ENCODE measurements at regions not wholly inside any gene's neighbourhood (a gene's known extent, or its start where the extent isn't known, plus 50 kb on each side); places are given as distances from the start of the nearest gene placed in this dataset.

DNA sequence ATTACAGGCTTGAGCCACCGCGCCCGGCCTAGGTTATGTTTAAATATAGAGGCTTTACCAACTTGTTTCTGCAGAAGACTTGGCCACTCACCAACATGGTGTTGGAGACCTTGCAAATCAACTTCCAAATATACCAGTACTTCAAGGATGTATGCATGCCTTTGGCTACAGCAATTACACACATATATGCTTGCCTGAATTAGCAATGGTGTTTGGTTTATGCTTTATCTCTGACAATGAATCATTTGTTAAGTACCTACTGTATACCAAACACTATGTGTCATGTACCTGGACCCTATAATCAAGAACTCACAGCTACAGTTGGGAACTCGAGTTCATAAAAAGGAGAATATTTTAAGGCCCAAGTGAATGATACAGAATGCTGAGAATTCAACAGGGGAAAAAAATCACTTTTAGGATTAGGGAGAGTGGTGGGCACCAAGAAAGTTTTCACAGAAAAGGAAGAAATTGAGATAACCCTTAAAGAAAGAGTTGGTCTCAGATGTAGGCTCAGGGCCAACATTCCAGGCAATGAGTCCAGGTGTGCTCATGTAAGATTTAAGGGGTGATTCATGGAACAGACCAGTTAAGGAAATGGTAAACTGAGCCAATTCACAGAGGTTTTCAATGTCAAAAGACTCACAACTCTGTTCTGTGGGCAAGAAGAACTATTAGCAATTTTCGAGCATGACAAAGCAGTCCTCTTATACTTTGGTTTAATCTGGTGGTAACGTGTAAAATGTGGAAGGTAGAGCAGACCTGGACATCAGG, 98.9 kb downstream of the BCOR start:
- H3K4me3 ChIP-seq (ENCODE audit: insufficient read depth, low read length, poor library complexity, severe bottlenecking): no peak overlapping the region
- no peaks in the 10 kb centered on the region for H3K27me3 ChIP-seq (ENCODE audit: low read length)
- H4K20me1 ChIP-seq (ENCODE audit: low read depth, low read length): no peaks in the 10 kb centered on the region
- no peak overlapping the region for H3K27ac ChIP-seq (ENCODE audit: low read depth, low read length)
- H3K4me2 ChIP-seq (ENCODE audit: low read depth, low read length, poor library complexity, severe bottlenecking): no peak overlapping the region
- no peak overlapping the region for H3K9ac ChIP-seq (ENCODE audit: low read length)
- no peaks in the 10 kb centered on the region for H3K9me3 ChIP-seq (ENCODE audit: insufficient read depth, low read length)
- H3K79me2 ChIP-seq (ENCODE audit: insufficient read depth, low read length): no peaks in the 10 kb centered on the region
- H3K36me3 ChIP-seq (ENCODE audit: low read length): no peaks in the 10 kb centered on the region
- TF ChIP-seq, protein P1, sequence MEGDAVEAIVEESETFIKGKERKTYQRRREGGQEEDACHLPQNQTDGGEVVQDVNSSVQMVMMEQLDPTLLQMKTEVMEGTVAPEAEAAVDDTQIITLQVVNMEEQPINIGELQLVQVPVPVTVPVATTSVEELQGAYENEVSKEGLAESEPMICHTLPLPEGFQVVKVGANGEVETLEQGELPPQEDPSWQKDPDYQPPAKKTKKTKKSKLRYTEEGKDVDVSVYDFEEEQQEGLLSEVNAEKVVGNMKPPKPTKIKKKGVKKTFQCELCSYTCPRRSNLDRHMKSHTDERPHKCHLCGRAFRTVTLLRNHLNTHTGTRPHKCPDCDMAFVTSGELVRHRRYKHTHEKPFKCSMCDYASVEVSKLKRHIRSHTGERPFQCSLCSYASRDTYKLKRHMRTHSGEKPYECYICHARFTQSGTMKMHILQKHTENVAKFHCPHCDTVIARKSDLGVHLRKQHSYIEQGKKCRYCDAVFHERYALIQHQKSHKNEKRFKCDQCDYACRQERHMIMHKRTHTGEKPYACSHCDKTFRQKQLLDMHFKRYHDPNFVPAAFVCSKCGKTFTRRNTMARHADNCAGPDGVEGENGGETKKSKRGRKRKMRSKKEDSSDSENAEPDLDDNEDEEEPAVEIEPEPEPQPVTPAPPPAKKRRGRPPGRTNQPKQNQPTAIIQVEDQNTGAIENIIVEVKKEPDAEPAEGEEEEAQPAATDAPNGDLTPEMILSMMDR (IDR thresholded peaks at IDR 0.05; ENCODE audit: insufficient read depth, low read length, poor library complexity, severe bottlenecking): no peak
- no peak for TF ChIP-seq EZH2phosphoT487 (conservative IDR thresholded peaks at IDR 0.05; ENCODE audit: low read length)
- no peaks in the 10 kb centered on the region for H3F3A ChIP-seq (ENCODE audit: insufficient read depth)
- no peak overlapping the region for H2AFZ ChIP-seq (ENCODE audit: low read depth, low read length, severe bottlenecking)
- no peaks in the 10 kb centered on the region for H3K9me2 ChIP-seq (replicated peaks; ENCODE audit: insufficient read depth, low read length)
